ENCODE measurements at regions not wholly inside any gene's neighbourhood (a gene's known extent, or its start where the extent isn't known, plus 50 kb on each side); places are given as distances from the start of the nearest gene placed in this dataset.

- Histone ChIP-seq H3K4me1 (ENCODE audit: insufficient read depth, low read length) (no peaks in the 10 kb centered on the region), H3K9ac (ENCODE audit: low read length) (no peak overlapping the region), H3K4me3 (ENCODE audit: insufficient read depth, low read depth, low read length) (no peak overlapping the region), H3K27me3 (ENCODE audit: insufficient read depth, low read length) (no peaks in the 10 kb centered on the region), H3K9me3 (ENCODE audit: insufficient read depth, low read depth, low read length) (no peaks in the 10 kb centered on the region), H4K20me1 (ENCODE audit: insufficient read depth, low read length) (no peaks in the 10 kb centered on the region), H3K36me3 (ENCODE audit: insufficient read depth, low read length) (no peaks in the 10 kb centered on the region), H3K27ac (ENCODE audit: low read depth, low read length) (no peak overlapping the region), H3K79me2 (ENCODE audit: insufficient read depth, low read length) (no peaks in the 10 kb centered on the region), H2AFZ (ENCODE audit: low read depth, low read length) (no peak overlapping the region), H3K4me2 (ENCODE audit: low read length) (no peak overlapping the region)
- TF ChIP-seq CTCF (IDR thresholded peaks at IDR 0.05; ENCODE audit: insufficient read depth, low read depth, low read length), result no peak
- TF ChIP-seq EZH2 (IDR thresholded peaks at IDR 0.05; ENCODE audit: insufficient read depth, low read length), result no peak
- H3K4me3 Mint-ChIP-seq (ENCODE audit: unreplicated experiment), result no peak overlapping the region
- no peak overlapping the region for H3K27ac Mint-ChIP-seq (ENCODE audit: unreplicated experiment)
- H3K4me1 Mint-ChIP-seq (ENCODE audit: low read depth, unreplicated experiment), result no peaks in the 10 kb centered on the region
- H3K27me3 Mint-ChIP-seq (ENCODE audit: low read depth, unreplicated experiment), result no peaks in the 10 kb centered on the region
- no peak for DNase-seq (ENCODE audit: low read depth)
- FAIRE-seq, result no peak
- H3K36me3 Mint-ChIP-seq (ENCODE audit: low read depth, unreplicated experiment), result no peaks in the 10 kb centered on the region
- no peaks in the 10 kb centered on the region for H3K9me3 Mint-ChIP-seq (ENCODE audit: unreplicated experiment)
Observed at GRCh38 chr7:10537764-10538163, 435.9 kb upstream of the PHF14 start.

- H3K79me2 ChIP-seq (ENCODE audit: insufficient read depth, low read length), result no peaks in the 10 kb centered on the region
- no peak for DNase-seq (ENCODE audit: low read depth)
- no peak overlapping the region for H3K4me2 ChIP-seq (ENCODE audit: low read length)
- no peaks in the 10 kb centered on the region for H3K36me3 ChIP-seq (ENCODE audit: insufficient read depth, low read length)
- Mint-ChIP-seq H3K4me3 (ENCODE audit: unreplicated experiment) (no peak overlapping the region), H3K27ac (ENCODE audit: unreplicated experiment) (no peak overlapping the region), H3K36me3 (ENCODE audit: low read depth, unreplicated experiment) (no peaks in the 10 kb centered on the region), H3K27me3 (ENCODE audit: low read depth, unreplicated experiment) (no peaks in the 10 kb centered on the region), H3K9me3 (ENCODE audit: unreplicated experiment) (no peaks in the 10 kb centered on the region), H3K4me1 (ENCODE audit: low read depth, unreplicated experiment) (no peaks in the 10 kb centered on the region)
- H2AFZ ChIP-seq (ENCODE audit: low read depth, low read length), result no peak overlapping the region
- FAIRE-seq, result no peak
- H3K4me3 ChIP-seq (ENCODE audit: insufficient read depth, low read depth, low read length), result no peak overlapping the region
- H3K4me1 ChIP-seq (ENCODE audit: insufficient read depth, low read length), result no peaks in the 10 kb centered on the region
- H3K27me3 ChIP-seq (ENCODE audit: insufficient read depth, low read length), result no peaks in the 10 kb centered on the region
- no peak overlapping the region for H3K9ac ChIP-seq (ENCODE audit: low read length)
- H4K20me1 ChIP-seq (ENCODE audit: insufficient read depth, low read length), result no peaks in the 10 kb centered on the region
- no peak for TF ChIP-seq CTCF (IDR thresholded peaks at IDR 0.05; ENCODE audit: insufficient read depth, low read depth, low read length)
- TF ChIP-seq EZH2 (IDR thresholded peaks at IDR 0.05; ENCODE audit: insufficient read depth, low read length), result no peak
- H3K9me3 ChIP-seq (ENCODE audit: insufficient read depth, low read depth, low read length), result no peaks in the 10 kb centered on the region
- no peak overlapping the region for H3K27ac ChIP-seq (ENCODE audit: low read depth, low read length)
Observed at GRCh38 chr7:10557375-10557774, 416.3 kb upstream of the PHF14 start.

GRCh38 chr7:10560497-10560896 is 413.2 kb upstream of the PHF14 start:
- TF ChIP-seq CTCF (IDR thresholded peaks at IDR 0.05; ENCODE audit: insufficient read depth, low read depth, low read length), result no peak
- no peak for TF ChIP-seq EZH2 (IDR thresholded peaks at IDR 0.05; ENCODE audit: insufficient read depth, low read length)

More at GRCh38 chr7:10560497-10560896, 413.2 kb upstream of the PHF14 start:
- Mint-ChIP-seq H3K4me1 (ENCODE audit: low read depth, unreplicated experiment) (no peaks in the 10 kb centered on the region), H3K27ac (ENCODE audit: unreplicated experiment) (no peak overlapping the region), H3K27me3 (ENCODE audit: low read depth, unreplicated experiment) (no peaks in the 10 kb centered on the region), H3K36me3 (ENCODE audit: low read depth, unreplicated experiment) (no peaks in the 10 kb centered on the region), H3K4me3 (ENCODE audit: unreplicated experiment) (no peak overlapping the region), H3K9me3 (ENCODE audit: unreplicated experiment) (no peaks in the 10 kb centered on the region)
- no peak overlapping the region for H3K4me2 ChIP-seq (ENCODE audit: low read length)
- H3K79me2 ChIP-seq (ENCODE audit: insufficient read depth, low read length), result no peaks in the 10 kb centered on the region
- no peaks in the 10 kb centered on the region for H3K4me1 ChIP-seq (ENCODE audit: insufficient read depth, low read length)
- FAIRE-seq (no peak), DNase-seq (ENCODE audit: low read depth) (no peak)
- no peak overlapping the region for H3K4me3 ChIP-seq (ENCODE audit: insufficient read depth, low read depth, low read length)
- H3K9me3 ChIP-seq (ENCODE audit: insufficient read depth, low read depth, low read length), result no peaks in the 10 kb centered on the region
- H3K27me3 ChIP-seq (ENCODE audit: insufficient read depth, low read length), result no peaks in the 10 kb centered on the region
- H3K36me3 ChIP-seq (ENCODE audit: insufficient read depth, low read length), result no peaks in the 10 kb centered on the region
- no peak overlapping the region for H3K9ac ChIP-seq (ENCODE audit: low read length)
- H2AFZ ChIP-seq (ENCODE audit: low read depth, low read length), result no peak overlapping the region
- no peak overlapping the region for H3K27ac ChIP-seq (ENCODE audit: low read depth, low read length)
- H4K20me1 ChIP-seq (ENCODE audit: insufficient read depth, low read length), result no peaks in the 10 kb centered on the region

Data from astrocyte (in vitro differentiated cells and primary cell).